Activated CD4-positive, alpha-beta memory T cell treated with anti-CD3 and anti-CD28 coated beads, Interleukin-2, amount 10 ng/mL, durations not matched to agents 7 days and 5 days (primary cell): ENCODE measurements at regions not wholly inside any gene's neighbourhood (a gene's known extent, or its start where the extent isn't known, plus 50 kb on each side); places are given as distances from the start of the nearest gene placed in this dataset.
"Not testable (repeated sequence)": the region's sequence is repeated elsewhere in the genome, so short reads cannot be mapped to it uniquely, and the experiment has no call there.

ENCODE experiments used
- CTCF ChIA-PET: fragments of 350-600 bp; sonication (Branson Sonifier 250); formaldehyde crosslinking; loops from one replicate; lab custom pipeline; 2021; ENCODE audit warnings: antibody characterized with exemption, inconsistent platforms; lab: Charles Lee
- POLR2A ChIA-PET: fragments of 350-600 bp; sonication (Branson Sonifier 250); formaldehyde crosslinking; loops from one replicate; lab custom pipeline; 2021; ENCODE audit warnings: antibody characterized with exemption; lab: Charles Lee
- DNase-seq: peaks from one replicate; pipeline ENCODE4 v3.0.0-alpha.2; 2020
- H3K27ac Mint-ChIP-seq: one replicate; pipeline ENCODE4 v1.8.0; 2021; ENCODE audit warnings: mild to moderate bottlenecking, mixed read lengths
- H3K27me3 Mint-ChIP-seq: one replicate; pipeline ENCODE4 v1.8.0; 2021; ENCODE audit warnings: mixed read lengths
- H3K36me3 Mint-ChIP-seq: one replicate; pipeline ENCODE4 v1.8.0; 2021; ENCODE audit warnings: low read depth, mixed read lengths
- H3K4me1 Mint-ChIP-seq: one replicate; pipeline ENCODE4 v1.8.0; 2021; ENCODE audit warnings: mixed read lengths
- H3K4me3 Mint-ChIP-seq: one replicate; pipeline ENCODE4 v1.8.0; 2021; ENCODE audit warnings: mild to moderate bottlenecking, mixed read lengths
- H3K9me3 Mint-ChIP-seq: one replicate; pipeline ENCODE4 v1.8.0; 2021; ENCODE audit warnings: mixed read lengths

DNA sequence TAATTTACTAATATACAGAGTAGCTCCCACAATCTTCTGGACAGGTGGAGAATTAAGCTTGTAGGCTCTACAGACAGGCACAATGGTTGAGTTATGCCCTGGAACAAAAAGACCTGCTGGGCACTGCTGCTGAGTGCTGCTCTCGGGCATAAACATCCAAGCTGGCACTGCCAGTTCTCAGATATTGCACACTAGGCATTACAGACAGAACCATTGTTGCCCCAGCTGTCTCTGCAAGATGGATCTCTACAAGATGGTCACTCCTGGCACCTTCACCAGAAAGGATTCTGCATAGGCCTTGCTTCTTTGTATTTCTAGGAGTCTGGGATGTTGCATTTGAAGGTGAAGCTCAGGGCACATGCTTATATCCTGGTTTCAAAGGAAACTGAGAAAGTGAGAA is 527.1 kb downstream of the STIM2 start:
- Mint-ChIP-seq H3K4me1 (no peaks in the 10 kb centered on the region), H3K4me3 (no peak overlapping the region), H3K36me3 (no peaks in the 10 kb centered on the region), H3K9me3 (no peaks in the 10 kb centered on the region), H3K27me3 (no peaks in the 10 kb centered on the region), H3K27ac (no peak overlapping the region)
- no peak for DNase-seq
- POLR2A ChIA-PET: no interaction called here
- CTCF ChIA-PET: interaction anchor here (1.5 kb wide), 1 partner anchor 9 kb away, joined by 3 read pairs; no protein-coding TSS in a partner anchor

DNA sequence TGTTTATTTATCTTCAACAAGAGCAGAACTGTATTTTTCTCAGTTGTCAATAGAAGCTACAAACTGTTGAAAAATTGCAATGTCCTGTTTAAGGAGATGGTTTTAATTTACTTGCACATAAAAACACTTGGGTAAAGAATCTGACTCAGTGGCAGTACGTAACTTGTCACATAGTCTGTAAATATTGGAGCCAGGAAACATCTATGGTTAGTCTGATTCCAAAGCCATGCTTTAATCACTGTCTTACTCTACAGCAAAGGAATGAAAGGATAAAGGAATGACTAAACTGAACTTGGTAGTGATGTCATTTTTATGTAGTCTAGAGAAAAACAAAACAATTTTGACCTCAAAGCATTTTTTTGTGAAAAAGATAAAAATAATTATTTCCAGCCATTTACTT is 537.2 kb downstream of the STIM2 start:
- no peaks in the 10 kb centered on the region for H3K36me3 Mint-ChIP-seq
- no peaks in the 10 kb centered on the region for H3K4me1 Mint-ChIP-seq
- CTCF ChIA-PET: no interaction called here
- no peaks in the 10 kb centered on the region for H3K27me3 Mint-ChIP-seq
- POLR2A ChIA-PET: no interaction called here
- DNase-seq: no peak
- H3K9me3 Mint-ChIP-seq: peaks cover 6% of the 10 kb centered on the region
- H3K27ac Mint-ChIP-seq: no peak overlapping the region
- no peak overlapping the region for H3K4me3 Mint-ChIP-seq

DNA sequence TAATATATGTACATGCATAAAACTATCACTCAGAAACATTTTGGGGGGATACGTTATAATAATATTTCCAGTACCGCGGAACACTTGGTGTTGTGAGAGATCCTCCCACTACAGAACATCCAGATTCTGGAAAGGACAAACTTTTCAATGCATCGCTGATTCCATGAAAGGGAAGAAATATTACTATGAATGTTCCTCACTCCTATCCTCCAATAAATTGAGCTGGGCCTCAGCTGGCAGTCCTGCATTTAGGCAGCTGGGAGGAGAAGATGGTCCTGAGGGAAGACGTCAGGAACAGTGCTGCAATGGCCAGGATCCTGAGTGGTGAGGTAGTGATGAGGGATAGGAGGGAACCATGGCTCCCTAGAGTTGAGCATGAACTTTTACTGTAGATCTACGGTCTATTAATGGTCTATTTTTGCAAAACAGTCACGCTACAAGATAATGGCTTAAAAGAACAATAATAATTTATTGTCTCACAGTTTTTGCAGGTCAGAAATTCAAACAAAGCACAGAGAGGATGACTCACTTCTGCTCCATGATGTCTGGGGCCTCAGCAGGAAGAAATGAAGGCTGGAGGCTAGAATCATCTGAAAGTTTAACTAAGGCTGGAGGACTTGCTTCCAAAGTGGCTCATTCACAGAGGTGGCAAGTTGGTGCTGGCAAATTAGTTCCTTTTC is 538.1 kb downstream of the STIM2 start:
- Mint-ChIP-seq H3K27me3 (no peaks in the 10 kb centered on the region), H3K4me3 (no peak overlapping the region), H3K9me3 (peaks cover 6% of the 10 kb centered on the region), H3K36me3 (no peaks in the 10 kb centered on the region), H3K27ac (no peak overlapping the region), H3K4me1 (no peaks in the 10 kb centered on the region)
- DNase-seq: no peak
- POLR2A ChIA-PET: no interaction called here
- CTCF ChIA-PET: no interaction called here

DNA sequence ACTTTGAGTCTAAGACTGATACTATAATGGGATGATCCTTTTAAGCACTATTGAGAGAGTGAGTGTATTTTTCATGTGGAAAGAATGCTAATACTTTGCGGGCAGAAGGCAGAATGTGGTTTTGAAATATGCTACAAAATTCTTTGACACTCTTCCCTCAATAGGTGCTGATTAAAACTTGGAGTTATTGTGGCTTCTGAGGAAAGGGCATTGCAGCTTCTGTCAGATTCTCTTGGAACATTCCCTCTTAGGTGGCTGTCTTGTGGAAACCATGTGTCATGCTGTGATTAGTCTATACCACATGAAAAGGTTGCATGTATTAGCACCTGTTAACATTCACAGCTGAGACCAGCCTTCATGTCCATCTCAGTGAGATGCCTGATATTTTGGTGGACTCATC is 547.0 kb downstream of the STIM2 start:
- POLR2A ChIA-PET: no interaction called here
- no peak for DNase-seq
- CTCF ChIA-PET: no interaction called here
- H3K9me3 Mint-ChIP-seq: peaks cover 6% of the 10 kb centered on the region
- no peaks in the 10 kb centered on the region for H3K27me3 Mint-ChIP-seq
- no peak overlapping the region for H3K4me3 Mint-ChIP-seq
- no peaks in the 10 kb centered on the region for H3K36me3 Mint-ChIP-seq
- H3K4me1 Mint-ChIP-seq: no peaks in the 10 kb centered on the region
- H3K27ac Mint-ChIP-seq: no peak overlapping the region

DNA sequence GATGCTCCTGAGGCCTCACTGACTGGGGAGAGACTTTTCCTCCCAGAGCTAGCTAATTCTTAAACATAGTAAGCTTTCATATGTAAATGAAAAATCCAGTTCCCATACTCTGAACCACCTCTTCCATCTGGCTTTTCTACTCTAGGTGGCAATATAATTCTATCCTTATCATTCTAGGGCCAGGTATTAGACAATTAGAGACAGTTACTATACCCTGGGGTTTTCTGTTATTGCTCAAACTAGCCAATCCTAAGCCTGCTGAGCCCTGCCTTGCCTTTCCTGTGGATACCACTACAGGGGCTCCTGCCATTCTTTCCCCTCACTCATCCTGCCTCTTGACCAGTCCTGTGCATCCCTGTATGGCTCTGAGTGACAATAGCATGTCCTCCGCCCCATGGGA is 552.0 kb downstream of the STIM2 start:
- POLR2A ChIA-PET: no interaction called here
- Mint-ChIP-seq H3K4me3 (no peak overlapping the region), H3K36me3 (no peaks in the 10 kb centered on the region), H3K9me3 (peaks cover 7% of the 10 kb centered on the region), H3K4me1 (no peaks in the 10 kb centered on the region), H3K27me3 (no peaks in the 10 kb centered on the region), H3K27ac (no peak overlapping the region)
- DNase-seq: no peak
- CTCF ChIA-PET: no interaction called here

DNA sequence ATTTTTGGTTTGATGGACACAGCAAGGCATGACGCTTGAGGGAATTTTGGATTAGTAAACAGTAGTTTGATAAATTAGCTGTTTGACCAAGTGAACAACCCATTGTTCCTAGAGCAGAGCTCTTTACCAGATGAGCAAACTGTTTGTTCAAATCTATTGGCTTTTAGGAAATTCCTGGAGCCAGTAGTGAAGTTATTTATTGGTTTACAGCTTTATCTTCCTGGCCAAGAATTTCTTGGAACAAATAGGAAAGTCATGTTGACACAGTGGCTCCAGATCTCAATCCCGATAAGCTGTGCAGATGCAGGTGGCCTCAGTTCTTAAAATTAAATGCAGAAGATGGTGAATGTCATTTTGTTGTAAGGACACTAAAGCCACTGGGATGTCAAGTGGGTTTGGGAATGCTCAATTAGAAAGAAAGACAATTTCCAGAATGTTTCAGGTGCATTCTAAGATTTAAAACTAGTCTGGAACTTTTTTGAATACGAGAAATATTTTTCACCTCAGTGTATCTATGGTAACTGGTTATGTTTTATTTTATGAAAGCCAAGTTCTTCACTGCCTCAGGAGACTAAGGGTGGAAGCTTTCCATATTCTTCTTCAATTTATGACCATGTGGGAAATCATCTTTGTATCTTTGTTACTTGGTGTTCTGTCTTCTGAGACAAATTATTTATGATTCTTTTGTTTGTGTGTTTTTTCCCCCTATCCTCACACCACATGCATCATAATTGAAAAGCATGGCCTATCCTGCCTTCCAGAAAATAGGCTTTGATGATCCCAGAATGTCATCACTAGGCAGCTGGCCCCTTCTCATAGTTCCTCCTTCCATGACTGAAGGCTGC is 554.5 kb downstream of the STIM2 start:
- no peak for DNase-seq
- CTCF ChIA-PET: no interaction called here
- peaks cover 15% of the 10 kb centered on the region for H3K9me3 Mint-ChIP-seq
- no peak overlapping the region for H3K4me3 Mint-ChIP-seq
- POLR2A ChIA-PET: no interaction called here
- H3K4me1 Mint-ChIP-seq: no peaks in the 10 kb centered on the region
- H3K36me3 Mint-ChIP-seq: no peaks in the 10 kb centered on the region
- no peak overlapping the region for H3K27ac Mint-ChIP-seq
- H3K27me3 Mint-ChIP-seq: no peaks in the 10 kb centered on the region

DNA sequence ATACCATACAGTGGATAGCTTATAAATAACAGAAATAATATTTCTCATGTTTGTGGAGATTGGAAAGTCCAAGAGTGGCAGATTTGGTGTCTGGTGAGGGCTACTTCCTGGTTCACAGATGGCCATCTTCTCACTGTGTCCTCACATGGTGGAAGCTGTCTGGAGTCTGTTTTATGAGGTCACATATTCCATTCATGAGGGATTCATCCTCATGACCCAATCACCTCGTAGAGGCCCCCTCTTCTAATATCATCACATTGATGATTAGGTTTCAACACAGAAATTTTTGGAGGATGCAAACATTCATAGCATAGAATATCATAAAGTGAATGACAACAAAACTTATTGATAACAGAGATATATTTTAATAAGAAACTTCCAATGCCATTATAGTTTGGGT is 568.0 kb downstream of the STIM2 start:
- peaks cover 2% of the 10 kb centered on the region for H3K9me3 Mint-ChIP-seq
- no peaks in the 10 kb centered on the region for H3K4me1 Mint-ChIP-seq
- ChIA-PET POLR2A (no interaction called here), CTCF (no interaction called here)
- no peak overlapping the region for H3K27ac Mint-ChIP-seq
- no peaks in the 10 kb centered on the region for H3K36me3 Mint-ChIP-seq
- H3K27me3 Mint-ChIP-seq: no peaks in the 10 kb centered on the region
- no peak overlapping the region for H3K4me3 Mint-ChIP-seq
- DNase-seq: no peak

DNA sequence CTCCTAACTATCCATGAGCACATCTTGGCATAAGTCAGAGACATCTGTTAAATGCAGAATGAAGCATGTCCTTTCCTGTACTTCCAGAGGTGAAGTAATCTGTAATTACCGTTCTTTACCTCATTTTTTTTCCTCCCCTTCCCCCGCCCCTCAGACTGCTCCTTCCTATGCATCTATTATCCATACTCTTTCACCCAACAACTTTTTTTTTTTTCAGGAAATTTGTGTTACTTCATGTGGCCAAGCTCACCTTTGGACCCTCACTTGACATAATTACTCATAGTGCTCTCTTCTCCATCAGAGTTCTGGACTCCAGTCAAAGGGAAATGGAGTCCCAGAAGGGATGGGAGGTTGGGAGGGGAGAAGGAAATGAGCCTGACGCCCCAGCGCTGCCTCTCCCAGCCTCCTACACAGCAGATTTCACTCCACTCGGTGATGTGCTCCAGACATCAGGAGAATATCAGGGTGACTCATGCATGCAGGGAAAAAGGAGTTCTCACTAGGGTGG is 568.8 kb downstream of the STIM2 start:
- no peaks in the 10 kb centered on the region for H3K36me3 Mint-ChIP-seq
- H3K9me3 Mint-ChIP-seq: peaks cover 5% of the 10 kb centered on the region
- CTCF ChIA-PET: no interaction called here
- H3K4me3 Mint-ChIP-seq: no peak overlapping the region
- H3K27me3 Mint-ChIP-seq: no peaks in the 10 kb centered on the region
- POLR2A ChIA-PET: no interaction called here
- no peak overlapping the region for H3K27ac Mint-ChIP-seq
- no peak for DNase-seq
- H3K4me1 Mint-ChIP-seq: no peaks in the 10 kb centered on the region

DNA sequence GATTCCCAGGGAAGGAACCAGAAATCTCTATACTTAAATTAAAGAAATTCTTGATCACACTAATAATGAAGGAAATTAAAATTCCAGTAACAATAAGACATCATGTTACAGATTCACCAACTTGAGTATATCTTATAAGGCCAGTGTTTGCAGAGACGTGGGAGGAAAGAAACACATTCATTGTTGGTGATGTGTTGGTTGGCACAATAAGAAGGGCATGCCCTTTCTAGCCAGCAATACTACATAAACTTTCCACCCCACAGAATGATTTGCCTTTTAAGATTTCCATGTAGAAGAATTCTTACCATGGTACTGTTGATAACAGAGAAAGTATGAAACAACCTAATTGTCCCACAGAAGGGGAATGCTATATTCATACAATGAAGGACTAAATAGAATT is 581.5 kb downstream of the STIM2 start:
- no peak overlapping the region for H3K4me3 Mint-ChIP-seq
- no peaks in the 10 kb centered on the region for H3K4me1 Mint-ChIP-seq
- ChIA-PET POLR2A (no interaction called here), CTCF (no interaction called here)
- no peak for DNase-seq
- H3K36me3 Mint-ChIP-seq: no peaks in the 10 kb centered on the region
- no peaks in the 10 kb centered on the region for H3K27me3 Mint-ChIP-seq
- peaks cover 2% of the 10 kb centered on the region for H3K9me3 Mint-ChIP-seq
- H3K27ac Mint-ChIP-seq: no peak overlapping the region

DNA sequence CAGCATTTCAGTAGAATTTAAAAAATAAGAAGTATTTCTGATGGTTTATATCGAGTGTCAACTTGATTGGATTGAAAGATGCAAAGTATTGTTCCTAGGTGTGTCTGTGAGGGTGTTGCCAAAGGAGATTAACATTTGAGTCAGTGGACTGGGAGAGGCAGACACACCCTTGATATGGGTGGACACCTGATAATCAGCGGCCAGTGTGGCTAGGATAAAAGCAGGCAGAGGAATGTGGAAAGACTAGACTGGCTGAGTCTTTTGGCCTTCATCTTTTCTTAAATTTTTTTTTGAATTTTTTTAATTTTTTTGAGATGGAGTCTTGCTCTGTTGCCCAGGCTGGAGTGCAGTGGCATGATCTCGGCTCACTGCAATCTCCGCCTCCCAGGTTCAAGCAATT is 582.0 kb downstream of the STIM2 start:
- H3K9me3 Mint-ChIP-seq, H3K27ac Mint-ChIP-seq, H3K36me3 Mint-ChIP-seq, H3K4me1 Mint-ChIP-seq, POLR2A ChIA-PET, CTCF ChIA-PET, DNase-seq, H3K27me3 Mint-ChIP-seq, H3K4me3 Mint-ChIP-seq: not testable (repeated sequence)

DNA sequence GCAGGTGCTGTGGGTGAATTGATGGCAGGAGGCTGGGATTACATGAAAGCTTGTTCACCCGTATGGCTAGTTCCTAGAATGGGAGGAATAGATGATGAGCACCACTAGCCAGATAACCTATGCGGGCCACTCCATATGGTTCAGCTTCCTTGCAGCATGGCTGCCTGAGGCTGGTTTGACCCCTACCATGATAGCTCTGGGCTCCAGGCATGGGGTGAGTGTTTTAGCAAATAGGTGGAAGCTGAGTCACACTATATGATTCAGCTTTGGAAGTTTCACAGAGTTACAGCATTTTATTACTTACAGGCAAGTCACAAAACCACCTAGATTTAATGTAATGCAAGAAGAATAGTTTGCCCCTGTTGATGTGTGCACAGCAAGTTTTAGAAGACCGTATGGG is 603.2 kb downstream of the STIM2 start:
- no peak overlapping the region for H3K27ac Mint-ChIP-seq
- no peaks in the 10 kb centered on the region for H3K27me3 Mint-ChIP-seq
- no peaks in the 10 kb centered on the region for H3K4me1 Mint-ChIP-seq
- POLR2A ChIA-PET: no interaction called here
- H3K4me3 Mint-ChIP-seq: no peak overlapping the region
- no peak for DNase-seq
- CTCF ChIA-PET: no interaction called here
- no peaks in the 10 kb centered on the region for H3K9me3 Mint-ChIP-seq
- H3K36me3 Mint-ChIP-seq: no peaks in the 10 kb centered on the region

DNA sequence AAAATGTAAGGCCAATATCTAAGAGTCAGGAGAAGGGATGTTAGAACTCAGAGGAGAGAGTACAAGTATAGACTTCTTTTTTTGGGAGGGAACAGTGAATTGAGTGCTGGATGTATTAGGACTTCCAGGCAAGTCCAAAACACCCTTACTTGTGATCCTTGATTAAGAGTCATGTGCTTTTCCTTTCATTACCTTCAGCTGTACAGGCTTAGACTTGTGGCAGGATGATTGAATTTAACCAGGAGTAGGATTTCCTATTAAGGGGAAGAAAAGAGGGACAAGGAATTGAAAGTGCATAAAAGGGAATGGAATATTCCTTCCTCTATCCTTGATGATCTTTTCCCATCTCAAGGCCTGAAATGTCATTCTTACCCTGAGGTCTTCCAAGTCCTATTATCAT is 606.7 kb downstream of the STIM2 start:
- H3K9me3 Mint-ChIP-seq: no peaks in the 10 kb centered on the region
- POLR2A ChIA-PET: no interaction called here
- no peaks in the 10 kb centered on the region for H3K36me3 Mint-ChIP-seq
- no peak overlapping the region for H3K27ac Mint-ChIP-seq
- no peak for DNase-seq
- CTCF ChIA-PET: no interaction called here
- no peaks in the 10 kb centered on the region for H3K4me1 Mint-ChIP-seq
- no peaks in the 10 kb centered on the region for H3K27me3 Mint-ChIP-seq
- H3K4me3 Mint-ChIP-seq: no peak overlapping the region

DNA sequence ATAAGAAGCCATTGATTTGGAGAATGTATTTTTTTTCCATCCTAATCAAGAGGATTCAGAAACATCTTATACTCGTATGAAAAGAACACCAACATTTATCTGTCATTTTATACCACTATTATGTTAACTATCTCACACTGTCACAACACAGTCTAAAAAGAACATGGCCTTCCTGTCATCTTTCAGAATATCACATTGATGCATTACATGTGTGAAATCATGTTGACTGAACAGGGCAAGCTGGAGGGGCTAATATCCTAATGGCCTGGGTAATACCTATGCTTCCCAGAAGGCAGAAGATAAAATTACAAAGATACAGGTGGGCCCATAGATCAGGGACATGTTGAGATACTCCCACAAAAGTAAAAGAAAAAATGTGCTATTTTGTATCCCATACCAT is 611.7 kb downstream of the STIM2 start:
- no peak for DNase-seq
- no peaks in the 10 kb centered on the region for H3K4me1 Mint-ChIP-seq
- H3K9me3 Mint-ChIP-seq: no peaks in the 10 kb centered on the region
- no peaks in the 10 kb centered on the region for H3K36me3 Mint-ChIP-seq
- ChIA-PET POLR2A (no interaction called here), CTCF (no interaction called here)
- no peak overlapping the region for H3K4me3 Mint-ChIP-seq
- no peak overlapping the region for H3K27ac Mint-ChIP-seq
- no peaks in the 10 kb centered on the region for H3K27me3 Mint-ChIP-seq

DNA sequence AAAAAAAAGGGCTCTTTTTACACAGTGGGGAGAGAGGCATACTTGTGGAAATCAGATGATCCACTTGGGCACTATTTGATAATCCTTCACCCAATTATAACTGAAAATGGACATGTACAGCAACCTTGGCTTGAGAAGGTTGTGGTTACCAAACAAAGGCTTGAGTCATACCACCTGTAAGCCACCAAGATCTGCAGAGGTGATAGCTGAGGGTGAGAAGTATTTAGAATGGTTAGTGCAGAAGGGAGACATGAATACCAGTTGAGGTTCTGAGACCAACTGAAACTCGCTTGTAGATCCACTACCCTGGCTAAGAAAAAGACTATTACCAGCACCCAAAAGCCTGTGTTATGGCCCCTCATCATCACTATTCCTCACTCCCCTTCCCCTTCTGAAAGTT is 614.0 kb downstream of the STIM2 start:
- Mint-ChIP-seq H3K4me1 (no peaks in the 10 kb centered on the region), H3K9me3 (no peaks in the 10 kb centered on the region), H3K27me3 (no peaks in the 10 kb centered on the region), H3K36me3 (no peaks in the 10 kb centered on the region), H3K4me3 (no peak overlapping the region), H3K27ac (no peak overlapping the region)
- ChIA-PET CTCF (no interaction called here), POLR2A (no interaction called here)
- DNase-seq: no peak
